ENCODE measurements at regions not wholly inside any gene's neighbourhood (a gene's known extent, or its start where the extent isn't known, plus 50 kb on each side); places are given as distances from the start of the nearest gene placed in this dataset.

- TF ChIP-seq REST (IDR thresholded peaks at IDR 0.05; ENCODE audit: insufficient read depth in 1 of 2, low read depth in 2 of 2, low read length in 1 of 2) (no peak), POLR2AphosphoS5 (IDR thresholded peaks at IDR 0.05; ENCODE audit: low read depth, low read length) (no peak), SIN3A (IDR thresholded peaks at IDR 0.05; ENCODE audit: borderline replicate concordance, insufficient read depth, low read depth, low read length) (no peak), CTCF (IDR thresholded peaks at IDR 0.05) (no peak), TCF7L2 (IDR thresholded peaks at IDR 0.05; ENCODE audit: low read depth, low read length) (no peak)
- ChIA-PET POLR2A (no interaction called here), CTCF (no interaction called here)
- no TSS peak for BruUV-seq (replicated peaks)
- intact Hi-C loops (cut with micrococcal nuclease; ENCODE audit: unreplicated experiment), result no loop called here
- no peaks in the 10 kb centered on the region for H3K9me3 ChIP-seq (ENCODE audit: control insufficient read depth, insufficient read depth, low read depth, low read length)
- in situ Hi-C loops (cut with HindIII; ENCODE audit: low pct_unique_long_range_greater_than_20kb, low sequenced_read_pairs), result no loop called here
- no peaks in the 10 kb centered on the region for H3K27me3 ChIP-seq (ENCODE audit: control insufficient read depth, insufficient read depth, low read length)
- H3K4me1 ChIP-seq (ENCODE audit: control insufficient read depth, insufficient read depth, low read length), result no peaks in the 10 kb centered on the region
- ATAC-seq (no peak), DNase-seq (ENCODE audit: low read depth, low spot score) (no peak)
- H3K4me3 ChIP-seq (ENCODE audit: low read depth in 2 of 2, low read length in 2 of 2), result no peak overlapping the region
- no peaks in the 10 kb centered on the region for H3K36me3 ChIP-seq (ENCODE audit: control insufficient read depth, insufficient read depth, low read length)
- H3K27ac ChIP-seq (ENCODE audit: low read length), result no peak overlapping the region
Measured at GRCh38 chr4:101584306-101584705, 206.2 kb upstream of the BANK1 start.

GRCh38 chr4:101563126-101563525 is 215.8 kb upstream of the PPP3CA start:
- in situ Hi-C loops (cut with HindIII; ENCODE audit: low pct_unique_long_range_greater_than_20kb, low sequenced_read_pairs), result no loop called here
- Histone ChIP-seq H3K36me3 (ENCODE audit: control insufficient read depth, insufficient read depth, low read length) (no peaks in the 10 kb centered on the region), H3K9me3 (ENCODE audit: control insufficient read depth, insufficient read depth, low read depth, low read length) (no peaks in the 10 kb centered on the region), H3K27me3 (ENCODE audit: control insufficient read depth, insufficient read depth, low read length) (no peaks in the 10 kb centered on the region), H3K27ac (ENCODE audit: low read length) (no peak overlapping the region), H3K4me1 (ENCODE audit: control insufficient read depth, insufficient read depth, low read length) (no peaks in the 10 kb centered on the region), H3K4me3 (ENCODE audit: low read depth in 2 of 2, low read length in 2 of 2) (no peak overlapping the region)
- TF ChIP-seq POLR2AphosphoS5 (IDR thresholded peaks at IDR 0.05; ENCODE audit: low read depth, low read length), result no peak
- TF ChIP-seq CTCF (IDR thresholded peaks at IDR 0.05), result no peak
- no peak for TF ChIP-seq SIN3A (IDR thresholded peaks at IDR 0.05; ENCODE audit: borderline replicate concordance, insufficient read depth, low read depth, low read length)
- no peak for TF ChIP-seq TCF7L2 (IDR thresholded peaks at IDR 0.05; ENCODE audit: low read depth, low read length)
- TF ChIP-seq REST (IDR thresholded peaks at IDR 0.05; ENCODE audit: insufficient read depth in 1 of 2, low read depth in 2 of 2, low read length in 1 of 2), result no peak
- ATAC-seq, result no peak
- no peak for DNase-seq (ENCODE audit: low read depth, low spot score)
- intact Hi-C loops (cut with micrococcal nuclease; ENCODE audit: unreplicated experiment), result no loop called here
- ChIA-PET CTCF (no interaction called here), POLR2A (no interaction called here)
- BruUV-seq (replicated peaks), result no TSS peak
